NCI-H2107 treated with DMSO at 0.1 percent for 48 hours (cell line): ENCODE measurements at regions not wholly inside any gene's neighbourhood (a gene's known extent, or its start where the extent isn't known, plus 50 kb on each side); places are given as distances from the start of the nearest gene placed in this dataset.
"Not testable (repeated sequence)": the region's sequence is repeated elsewhere in the genome, so short reads cannot be mapped to it uniquely, and the experiment has no call there.

Experiments used
- DNase-seq: peaks from one replicate; lab custom pipeline; 2025; ENCODE audit not compliant: unreplicated experiment; lab: John Stamatoyannopoulos, UW

DNA sequence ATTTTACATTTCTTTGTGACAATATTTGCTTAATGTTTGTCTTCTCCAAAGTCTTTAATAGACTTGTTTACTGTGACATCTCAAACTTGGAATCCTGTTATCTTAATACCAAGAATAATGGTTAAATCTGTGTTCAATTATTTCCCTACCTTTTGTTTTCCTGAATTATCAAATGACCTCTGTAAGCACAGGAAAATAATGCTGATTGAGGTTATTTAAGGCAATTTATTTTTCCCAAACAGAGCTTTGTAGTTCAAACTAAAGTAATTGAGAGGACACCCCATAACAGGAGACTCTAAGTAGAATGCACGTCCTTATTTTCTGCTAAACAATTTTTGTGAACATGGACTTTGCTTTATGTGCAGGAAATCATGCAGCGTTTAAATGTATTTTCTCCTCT lies 195.0 kb downstream of the BTBD3 start:
- DNase-seq: no peak

- no peak for DNase-seq
Measured at GRCh38 chr20:12113075-12113467, 195.4 kb downstream of the BTBD3 start.

GRCh38 chr20:12113468-12114371 lies 196.0 kb downstream of the BTBD3 start:
- no peak for DNase-seq

GRCh38 chr20:12129114-12129513 lies 211.4 kb downstream of the BTBD3 start:
- not testable (repeated sequence) for DNase-seq

DNA sequence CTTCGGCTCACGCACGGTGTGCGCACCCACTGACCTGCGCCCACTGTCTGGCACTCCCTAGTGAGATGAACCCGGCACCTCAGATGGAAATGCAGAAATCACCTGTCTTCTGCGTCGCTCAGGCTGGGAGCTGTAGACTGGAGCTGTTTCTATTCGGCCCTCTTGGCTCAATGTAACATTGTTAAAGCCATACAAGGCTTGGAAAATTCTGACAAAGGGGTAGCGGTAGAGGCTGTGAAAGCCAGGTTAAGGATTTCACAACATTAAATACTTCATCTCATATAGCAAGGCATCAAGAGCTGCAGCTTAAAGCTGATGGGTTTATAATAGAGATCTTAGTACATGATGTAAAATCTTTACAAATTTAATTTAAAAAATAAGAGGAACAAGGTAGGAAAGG lies 211.8 kb downstream of the BTBD3 start:
- DNase-seq: not testable (repeated sequence)

DNA sequence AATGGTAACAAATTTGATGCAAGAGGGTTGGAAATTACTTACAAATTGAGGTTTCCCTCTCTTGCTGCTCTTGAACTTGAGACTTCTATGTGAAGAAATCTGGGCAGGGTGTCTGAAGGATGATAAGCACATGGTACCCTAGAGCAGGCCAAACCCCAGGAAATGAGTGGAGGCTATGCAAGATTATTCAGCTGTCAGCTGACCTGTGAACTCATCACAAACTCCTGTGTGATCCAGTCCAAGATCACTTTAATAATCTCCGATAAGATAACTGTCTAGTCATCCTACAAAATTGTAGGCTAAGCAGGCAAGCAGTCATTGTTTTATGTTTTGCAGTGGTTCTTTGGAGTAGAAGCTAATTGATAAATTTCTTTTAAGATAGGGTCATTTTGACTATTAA lies 213.1 kb downstream of the BTBD3 start:
- DNase-seq: no peak

- no peak for DNase-seq
Measured at GRCh38 chr20:12133553-12133952, 215.9 kb downstream of the BTBD3 start.

GRCh38 chr20:12145951-12146350 lies 228.3 kb downstream of the BTBD3 start:
- not testable (repeated sequence) for DNase-seq

DNA sequence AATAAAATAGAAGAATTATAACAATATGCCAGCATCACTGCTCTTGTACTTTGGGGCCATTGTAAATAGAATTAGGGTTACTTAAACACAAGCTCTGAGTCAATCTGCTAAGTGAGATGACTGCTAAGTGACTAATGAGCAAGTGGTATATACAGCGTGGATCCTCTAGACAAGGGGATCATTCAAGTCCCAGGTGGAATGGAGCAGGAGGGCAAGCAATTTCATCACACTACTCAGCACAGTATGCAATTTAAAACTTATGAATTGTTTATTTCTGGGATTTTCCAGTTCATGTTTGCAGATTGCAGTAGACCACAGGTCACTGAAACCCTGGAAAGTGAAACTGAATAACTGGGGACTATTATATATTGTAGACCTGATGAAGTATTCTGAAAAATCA lies 235.3 kb downstream of the BTBD3 start:
- no peak for DNase-seq

DNA sequence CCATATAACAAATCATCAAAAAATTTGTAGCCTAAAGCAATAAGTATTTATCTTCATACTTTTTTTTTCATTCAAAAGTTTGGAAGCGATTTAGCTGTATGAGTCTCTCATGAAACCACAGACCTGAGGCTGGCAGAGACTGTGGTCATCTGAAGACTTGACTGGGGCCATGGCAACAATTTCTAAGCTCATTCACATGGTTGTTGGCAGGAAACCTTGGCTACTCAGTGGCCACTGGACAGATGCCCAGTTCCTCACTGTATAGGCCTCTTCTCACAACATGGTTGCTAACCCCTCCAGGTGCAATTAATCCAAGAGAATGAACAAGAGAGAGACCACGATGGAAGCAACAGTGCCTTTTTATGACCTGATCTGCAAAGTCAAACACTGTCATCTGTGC lies 235.9 kb downstream of the BTBD3 start:
- no peak for DNase-seq

DNA sequence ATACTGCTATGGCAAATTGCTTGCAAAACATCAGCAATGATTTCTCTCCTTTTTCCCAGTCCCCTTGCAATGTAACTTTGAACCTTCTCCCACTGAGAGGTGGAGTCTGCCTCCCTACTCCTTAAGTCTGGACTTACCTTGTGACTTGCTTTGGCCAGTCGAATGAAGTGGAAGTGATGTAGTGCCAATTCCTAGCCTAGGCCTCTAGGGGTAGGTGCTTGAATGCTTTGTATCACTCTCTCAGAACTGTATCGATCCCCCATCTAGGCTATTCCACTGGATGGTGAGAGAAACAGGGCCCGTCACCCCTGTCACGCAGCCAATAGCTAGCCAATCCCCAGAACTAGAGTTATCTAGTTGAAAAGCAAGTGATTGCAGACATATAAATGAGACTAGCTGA lies 238.6 kb downstream of the BTBD3 start:
- no peak for DNase-seq

- no peak for DNase-seq
Measured at GRCh38 chr20:12159261-12159660, 241.6 kb downstream of the BTBD3 start.

DNA sequence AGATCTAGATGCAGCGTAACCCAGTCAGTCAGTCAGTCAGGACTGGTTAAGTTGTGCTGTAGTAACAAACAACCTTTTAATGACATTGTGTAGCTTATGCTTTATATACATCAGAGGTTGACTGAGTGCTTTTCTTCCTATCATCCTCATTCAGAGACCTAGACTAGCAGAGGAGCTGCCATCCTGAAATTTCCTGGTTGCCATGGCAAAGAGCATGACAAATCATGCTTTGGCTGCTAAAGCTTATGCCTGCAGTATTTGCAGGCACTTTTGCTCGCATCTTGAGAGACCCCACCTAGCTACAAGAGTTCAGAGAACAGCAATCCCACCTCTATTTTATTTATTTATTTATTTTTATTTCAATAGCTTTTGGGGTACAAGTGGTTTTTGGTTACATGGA lies 244.0 kb downstream of the BTBD3 start:
- DNase-seq: no peak

DNA sequence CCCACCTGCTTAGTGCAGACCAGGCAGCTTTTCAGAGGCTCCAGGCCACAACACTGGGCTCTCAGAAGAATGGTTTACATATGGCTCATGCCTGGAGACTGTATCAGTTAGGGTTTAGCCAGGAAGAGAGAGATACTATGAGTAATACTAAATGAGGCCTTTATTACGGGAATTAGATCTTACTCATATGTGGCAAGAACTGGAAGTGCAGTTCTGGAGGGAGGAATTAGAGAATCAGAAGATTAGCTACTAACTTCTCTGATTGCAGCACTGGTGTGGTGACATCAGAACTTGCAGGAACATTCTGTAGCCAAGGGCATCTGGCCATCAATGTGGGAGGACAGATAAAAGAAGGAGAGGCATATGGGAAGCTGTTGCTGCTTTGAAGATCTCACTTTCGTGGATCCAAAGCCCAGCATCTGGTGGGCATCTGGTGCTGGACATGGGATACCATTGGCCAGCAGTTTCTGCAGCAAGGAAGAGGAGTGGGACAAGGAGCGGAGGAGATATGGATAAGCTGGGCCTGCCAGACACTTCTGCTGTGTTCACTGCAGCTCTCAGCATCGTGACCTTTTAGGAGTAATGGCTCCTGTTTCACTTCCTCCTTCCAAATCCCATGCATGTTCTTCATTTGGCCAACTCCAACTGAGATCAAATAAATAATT lies 248.5 kb downstream of the BTBD3 start:
- no peak for DNase-seq

GRCh38 chr20:12170406-12170805 lies 252.7 kb downstream of the BTBD3 start:
- no peak for DNase-seq

GRCh38 chr20:12171923-12172524 lies 254.3 kb downstream of the BTBD3 start:
- peak; percentile 35 for DNase-seq

GRCh38 chr20:12173347-12174012 lies 255.8 kb downstream of the BTBD3 start:
- peak; percentile 2 for DNase-seq

DNA sequence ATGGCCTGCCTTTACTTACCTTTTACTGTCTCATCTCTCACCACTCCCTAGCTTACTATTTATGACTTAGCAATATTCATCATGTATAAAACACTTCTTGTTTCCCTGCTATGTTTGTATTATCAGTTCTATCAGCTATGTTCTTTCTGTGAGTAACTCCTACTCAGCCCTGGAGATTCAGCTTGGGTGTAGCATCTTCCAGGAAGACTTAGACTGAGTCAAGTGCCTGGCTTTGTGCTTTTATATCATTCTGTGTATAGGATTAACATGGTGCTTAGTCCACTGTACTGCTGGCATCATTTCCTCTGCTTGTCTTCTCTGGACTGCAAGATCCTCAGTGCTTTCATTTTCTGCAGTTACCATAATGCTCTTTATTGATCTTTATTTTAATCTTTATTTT lies 257.8 kb downstream of the BTBD3 start:
- no peak for DNase-seq

DNA sequence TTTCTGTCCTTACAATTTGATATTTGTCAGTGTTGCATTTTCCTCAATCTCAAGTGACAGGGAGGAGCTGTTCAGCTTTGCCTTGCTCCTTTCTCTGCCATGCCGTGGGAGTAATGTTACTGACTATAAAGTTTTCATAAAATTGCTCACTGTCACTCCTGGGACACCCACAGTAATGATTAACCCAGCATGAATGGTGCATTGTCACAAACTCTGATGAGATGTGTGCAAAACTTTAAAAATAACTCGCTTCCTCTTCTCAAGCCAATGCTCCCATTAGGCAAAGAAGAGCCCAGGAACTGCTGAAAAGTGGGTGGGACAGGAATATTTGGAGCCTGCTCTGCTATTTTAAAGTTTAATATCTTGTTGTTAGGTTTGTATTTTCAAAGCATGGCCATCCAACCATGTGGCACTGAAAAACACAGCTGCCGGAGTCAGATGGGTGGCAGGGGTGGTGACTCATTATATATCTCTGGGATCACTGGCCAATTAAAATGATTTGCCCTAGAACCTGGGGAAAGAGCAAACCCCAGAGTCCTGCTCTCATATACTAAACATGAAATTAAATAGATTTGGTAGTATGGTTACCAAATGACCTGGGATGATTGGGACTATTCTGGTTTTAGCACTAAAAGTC lies 260.1 kb downstream of the BTBD3 start:
- DNase-seq: no peak

- DNase-seq: no peak
Measured at GRCh38 chr20:12179692-12180091, 262.0 kb downstream of the BTBD3 start.

DNA sequence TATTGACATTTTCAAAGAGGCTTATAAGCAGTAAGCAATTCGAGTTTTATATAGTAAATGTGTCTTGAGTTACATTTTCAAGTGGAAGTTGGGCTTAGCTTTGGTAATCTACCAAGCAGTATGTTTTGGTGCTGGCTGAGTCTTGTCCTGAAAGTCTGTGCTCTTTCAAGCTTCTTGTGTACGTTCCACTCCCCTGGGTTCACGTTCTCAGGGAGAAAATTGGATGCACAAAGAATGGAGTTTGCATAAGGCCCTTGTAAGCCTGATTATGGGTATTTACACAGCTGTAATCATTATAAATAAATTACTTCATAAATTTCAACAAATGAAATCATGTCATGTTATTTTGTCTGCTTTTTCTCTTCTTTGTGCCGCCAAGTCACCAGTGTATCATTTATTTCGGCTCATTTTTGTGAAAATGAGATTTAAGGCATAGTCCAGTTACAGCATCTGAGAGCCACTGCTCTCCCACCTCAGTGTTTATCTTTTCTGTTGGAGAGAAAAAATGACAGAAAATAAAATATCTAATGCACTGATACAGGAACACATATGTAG lies 262.5 kb downstream of the BTBD3 start:
- peak; percentile 3 for DNase-seq
